Omental fat pad (tissue), 3 donors: ENCODE measurements at regions not wholly inside any gene's neighbourhood (a gene's known extent, or its start where the extent isn't known, plus 50 kb on each side); places are given as distances from the start of the nearest gene placed in this dataset.

ENCODE experiments used
- ATAC-seq: fragments of 150-250 bp; one replicate; pipeline ENCODE4 v1.9.1; 2016; ENCODE audit warnings: mild to moderate bottlenecking, moderate library complexity; ENCODE audit not compliant: low FRiP score
- DNase-seq: peaks from one replicate; pipeline ENCODE4 v3.0.0-alpha.2; 2019; ENCODE audit warnings: low spot score
- CTCF ChIP-seq, 3 donors: fragments of 450-650 bp; IDR thresholded peaks; one replicate each; pipeline ENCODE4 v1.5.1; 2016 to 2017; ENCODE audit warnings: antibody characterized with exemption in 3 of 3, mild to moderate bottlenecking in 3 of 3, moderate library complexity in 2 of 3

GRCh38 chr1:193633991-193634390, 447.6 kb upstream of the B3GALT2 start:
- DNase-seq = no peak
- no peak for TF ChIP-seq CTCF (IDR thresholded peaks at IDR 0.05)
- ATAC-seq = no peak

- no peak for TF ChIP-seq CTCF (IDR thresholded peaks at IDR 0.05)
- ATAC-seq (no peak), DNase-seq (no peak)
These were observed 446.7 kb upstream of the B3GALT2 start for GRCh38 chr1:193633093-193633492.

GRCh38 chr1:193631306-193631705, 444.9 kb upstream of the B3GALT2 start:
- no peak for DNase-seq
- no peak for TF ChIP-seq CTCF (IDR thresholded peaks at IDR 0.05)
- ATAC-seq = no peak

DNA sequence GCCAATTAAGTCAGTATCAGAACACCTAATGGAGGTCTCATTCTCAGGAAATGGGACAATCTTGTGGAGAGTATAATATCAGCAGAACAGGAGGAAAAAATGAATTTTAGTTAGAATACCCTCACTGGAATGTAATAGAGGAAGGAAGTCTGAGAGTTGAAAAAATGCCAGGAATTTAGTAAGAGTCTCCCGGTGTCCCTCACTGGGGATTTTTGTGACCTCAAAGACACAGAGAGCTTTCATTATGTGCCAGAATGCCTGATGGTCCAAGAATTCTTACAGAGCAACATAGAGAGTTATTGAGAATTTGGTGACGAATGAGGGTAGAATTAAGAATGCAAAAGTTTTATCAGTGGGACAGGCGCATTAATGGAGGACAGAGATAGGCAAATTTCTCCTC, 443.5 kb upstream of the B3GALT2 start:
- no peak for TF ChIP-seq CTCF (IDR thresholded peaks at IDR 0.05)
- ATAC-seq = no peak
- no peak for DNase-seq

GRCh38 chr1:193626695-193627094, 440.3 kb upstream of the B3GALT2 start:
- TF ChIP-seq CTCF (IDR thresholded peaks at IDR 0.05) = no peak
- DNase-seq (no peak), ATAC-seq (no peak)

DNA sequence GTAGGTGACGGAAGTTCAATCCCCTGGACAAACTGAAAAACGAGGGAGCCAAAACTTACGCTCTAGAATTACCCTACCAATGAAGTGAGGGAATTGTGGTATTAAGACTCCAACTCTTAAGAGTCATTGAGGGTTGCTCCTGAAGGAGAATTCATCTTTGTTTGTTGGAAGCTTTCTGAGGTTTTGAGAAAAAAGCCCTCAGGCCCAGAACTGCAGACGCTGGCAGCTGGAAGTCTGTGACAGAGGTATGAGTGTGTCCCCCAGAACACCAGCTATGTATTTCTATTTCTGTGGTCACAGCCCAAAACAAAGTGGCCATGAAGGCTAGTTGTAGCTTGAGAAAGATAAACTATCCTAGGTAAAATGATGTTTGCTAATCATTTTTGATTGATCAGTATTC, 438.8 kb upstream of the B3GALT2 start:
- DNase-seq (no peak), ATAC-seq (no peak)
- TF ChIP-seq CTCF (IDR thresholded peaks at IDR 0.05) = no peak

DNA sequence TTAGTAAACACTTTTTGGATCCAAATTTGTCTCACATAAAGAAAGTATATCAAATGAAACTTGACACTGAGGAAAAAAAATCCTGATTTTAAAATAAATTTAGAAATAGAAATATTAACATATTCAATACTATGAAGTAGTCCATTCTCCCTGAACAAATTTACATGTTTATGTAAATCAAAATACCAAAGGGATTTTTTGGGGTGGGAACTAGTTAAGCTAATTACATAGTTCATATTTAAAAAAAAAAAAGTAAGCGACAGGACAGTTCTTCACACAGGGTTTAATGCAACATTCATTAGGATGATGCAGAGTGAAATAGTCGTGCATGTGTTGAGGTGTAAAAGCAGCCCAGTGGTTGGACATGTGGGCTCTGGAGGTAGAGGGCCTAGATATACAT, 433.5 kb upstream of the B3GALT2 start:
- TF ChIP-seq CTCF (IDR thresholded peaks at IDR 0.05) = no peak
- no peak for ATAC-seq
- DNase-seq = no peak
